ENCODE measurements at regions not wholly inside any gene's neighbourhood (a gene's known extent, or its start where the extent isn't known, plus 50 kb on each side); places are given as distances from the start of the nearest gene placed in this dataset.

DNA sequence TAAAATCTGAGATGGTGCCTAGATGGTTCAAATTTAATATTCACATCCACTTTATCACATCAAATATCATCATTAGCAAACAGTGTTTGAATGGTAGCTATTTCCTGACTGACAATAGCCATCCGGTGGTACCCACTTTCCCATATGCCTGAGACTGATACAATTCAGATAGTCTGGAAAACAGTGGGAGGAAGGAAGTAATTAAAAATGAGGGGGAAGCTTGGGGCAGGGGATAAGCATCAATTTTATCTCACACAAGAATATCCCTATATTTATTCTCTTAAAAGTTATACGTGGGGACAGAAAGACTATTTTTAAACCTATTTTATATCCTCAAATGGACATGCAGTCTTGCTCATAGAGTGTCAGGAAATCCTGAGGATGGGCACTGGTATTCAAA, 122.5 kb upstream of the GAP43 start:
- no peak overlapping the region for H3K27ac ChIP-seq
- ChIA-PET POLR2A (no interaction called here), CTCF (no interaction called here)
- peaks cover 5% of the 10 kb centered on the region; the same call in 1 of the 3 replicates for H3K9me3 ChIP-seq
- 17% methylated on average over 2 of the region's 2 CpGs for WGBS (ENCODE audit: missing lambda C conversion rate)
- DNase-seq (ENCODE audit: low read depth in 1 of 2, low spot score in 1 of 2) (no peak), ATAC-seq (no peak), FAIRE-seq (no peak)
- H3K4me2 ChIP-seq: no peak overlapping the region
- TF ChIP-seq ESRRA (IDR thresholded peaks at IDR 0.05; ENCODE audit: borderline replicate concordance, low read length) (no peak), CHD4 (IDR thresholded peaks at IDR 0.05; ENCODE audit: borderline replicate concordance) (no peak), NFE2L2 (conservative IDR thresholded peaks at IDR 0.05; ENCODE audit: low read length) (no peak), KDM1A (IDR thresholded peaks at IDR 0.05; ENCODE audit: low read depth) (no peak), JUNB (IDR thresholded peaks at IDR 0.05) (no peak), TFCP2L1 (CRISPR knock-in tag; IDR thresholded peaks at IDR 0.05) (no peak), SMC3 (IDR thresholded peaks at IDR 0.05) (no peak), JUN (IDR thresholded peaks at IDR 0.05) (no peak), GATA3 (IDR thresholded peaks at IDR 0.05; ENCODE audit: borderline replicate concordance) (no peak), RARB (CRISPR knock-in tag; IDR thresholded peaks at IDR 0.05) (no peak), TP53 (CRISPR knock-in tag; IDR thresholded peaks at IDR 0.05) (no peak), RAD21 (conservative IDR thresholded peaks at IDR 0.05 in 1 of 2, IDR thresholded peaks at IDR 0.05 in 1 of 2) (no peak), MYC (IDR thresholded peaks at IDR 0.05; ENCODE audit: borderline replicate concordance, low read length) (no peak), CBX2 (IDR thresholded peaks at IDR 0.05; ENCODE audit: borderline replicate concordance, low read depth) (no peak), CHD2 (IDR thresholded peaks at IDR 0.05; ENCODE audit: low read length, partially characterized antibody) (no peak), SREBF2 (IDR thresholded peaks at IDR 0.05) (no peak)
- TF ChIP-seq, protein P1, sequence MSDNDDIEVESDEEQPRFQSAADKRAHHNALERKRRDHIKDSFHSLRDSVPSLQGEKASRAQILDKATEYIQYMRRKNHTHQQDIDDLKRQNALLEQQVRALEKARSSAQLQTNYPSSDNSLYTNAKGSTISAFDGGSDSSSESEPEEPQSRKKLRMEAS (IDR thresholded peaks at IDR 0.05): no peak
- TF ChIP-seq, protein P2, sequence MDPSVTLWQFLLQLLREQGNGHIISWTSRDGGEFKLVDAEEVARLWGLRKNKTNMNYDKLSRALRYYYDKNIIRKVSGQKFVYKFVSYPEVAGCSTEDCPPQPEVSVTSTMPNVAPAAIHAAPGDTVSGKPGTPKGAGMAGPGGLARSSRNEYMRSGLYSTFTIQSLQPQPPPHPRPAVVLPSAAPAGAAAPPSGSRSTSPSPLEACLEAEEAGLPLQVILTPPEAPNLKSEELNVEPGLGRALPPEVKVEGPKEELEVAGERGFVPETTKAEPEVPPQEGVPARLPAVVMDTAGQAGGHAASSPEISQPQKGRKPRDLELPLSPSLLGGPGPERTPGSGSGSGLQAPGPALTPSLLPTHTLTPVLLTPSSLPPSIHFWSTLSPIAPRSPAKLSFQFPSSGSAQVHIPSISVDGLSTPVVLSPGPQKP (IDR thresholded peaks at IDR 0.05; ENCODE audit: low read depth, low read length): no peak
- TF ChIP-seq, protein P3, sequence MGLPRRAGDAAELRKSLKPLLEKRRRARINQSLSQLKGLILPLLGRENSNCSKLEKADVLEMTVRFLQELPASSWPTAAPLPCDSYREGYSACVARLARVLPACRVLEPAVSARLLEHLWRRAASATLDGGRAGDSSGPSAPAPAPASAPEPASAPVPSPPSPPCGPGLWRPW (IDR thresholded peaks at IDR 0.05): no peak
- TF ChIP-seq, protein P4, sequence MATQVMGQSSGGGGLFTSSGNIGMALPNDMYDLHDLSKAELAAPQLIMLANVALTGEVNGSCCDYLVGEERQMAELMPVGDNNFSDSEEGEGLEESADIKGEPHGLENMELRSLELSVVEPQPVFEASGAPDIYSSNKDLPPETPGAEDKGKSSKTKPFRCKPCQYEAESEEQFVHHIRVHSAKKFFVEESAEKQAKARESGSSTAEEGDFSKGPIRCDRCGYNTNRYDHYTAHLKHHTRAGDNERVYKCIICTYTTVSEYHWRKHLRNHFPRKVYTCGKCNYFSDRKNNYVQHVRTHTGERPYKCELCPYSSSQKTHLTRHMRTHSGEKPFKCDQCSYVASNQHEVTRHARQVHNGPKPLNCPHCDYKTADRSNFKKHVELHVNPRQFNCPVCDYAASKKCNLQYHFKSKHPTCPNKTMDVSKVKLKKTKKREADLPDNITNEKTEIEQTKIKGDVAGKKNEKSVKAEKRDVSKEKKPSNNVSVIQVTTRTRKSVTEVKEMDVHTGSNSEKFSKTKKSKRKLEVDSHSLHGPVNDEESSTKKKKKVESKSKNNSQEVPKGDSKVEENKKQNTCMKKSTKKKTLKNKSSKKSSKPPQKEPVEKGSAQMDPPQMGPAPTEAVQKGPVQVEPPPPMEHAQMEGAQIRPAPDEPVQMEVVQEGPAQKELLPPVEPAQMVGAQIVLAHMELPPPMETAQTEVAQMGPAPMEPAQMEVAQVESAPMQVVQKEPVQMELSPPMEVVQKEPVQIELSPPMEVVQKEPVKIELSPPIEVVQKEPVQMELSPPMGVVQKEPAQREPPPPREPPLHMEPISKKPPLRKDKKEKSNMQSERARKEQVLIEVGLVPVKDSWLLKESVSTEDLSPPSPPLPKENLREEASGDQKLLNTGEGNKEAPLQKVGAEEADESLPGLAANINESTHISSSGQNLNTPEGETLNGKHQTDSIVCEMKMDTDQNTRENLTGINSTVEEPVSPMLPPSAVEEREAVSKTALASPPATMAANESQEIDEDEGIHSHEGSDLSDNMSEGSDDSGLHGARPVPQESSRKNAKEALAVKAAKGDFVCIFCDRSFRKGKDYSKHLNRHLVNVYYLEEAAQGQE (IDR thresholded peaks at IDR 0.05): no peak
- H3K4me1 ChIP-seq: no peaks in the 10 kb centered on the region
- H3K4me3 ChIP-seq: no peak overlapping the region

DNA sequence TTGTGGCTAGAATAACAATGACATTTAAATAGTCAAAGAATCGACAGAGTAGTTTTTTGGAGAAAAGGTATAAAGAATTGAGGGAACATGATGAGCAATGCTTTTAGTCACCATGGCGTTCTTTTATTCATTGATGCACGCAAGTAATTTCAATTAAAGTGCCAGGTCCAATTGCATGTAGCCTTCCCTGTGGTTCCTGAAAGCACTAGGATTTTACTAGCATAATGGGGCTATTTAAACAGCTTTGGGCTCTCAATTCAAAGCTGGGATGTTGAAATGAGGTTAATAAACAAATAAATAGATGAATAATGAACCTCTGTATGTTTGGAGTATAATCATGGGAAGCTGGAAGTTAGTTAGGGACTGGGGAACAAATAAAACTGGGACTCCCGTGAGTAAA, 121.2 kb upstream of the GAP43 start:
- no peak overlapping the region for H3K4me3 ChIP-seq
- ATAC-seq (no peak), DNase-seq (ENCODE audit: low read depth in 1 of 2, low spot score in 1 of 2) (no peak), FAIRE-seq (no peak)
- ChIA-PET CTCF (interaction anchor here (0.6 kb wide), 1 partner anchor 1853 kb away, joined by 3 read pairs; no protein-coding TSS in a partner anchor), POLR2A (no interaction called here)
- H3K27ac ChIP-seq: no peak overlapping the region
- H3K4me2 ChIP-seq: no peak overlapping the region
- H3K9me3 ChIP-seq: peaks cover 7% of the 10 kb centered on the region; the same call in 1 of the 3 replicates
- H3K4me1 ChIP-seq: no peaks in the 10 kb centered on the region
- 30% methylated on average over 4 of the region's 4 CpGs for WGBS (ENCODE audit: missing lambda C conversion rate)
- TF ChIP-seq, protein P3 (IDR thresholded peaks at IDR 0.05): no peak
- TF ChIP-seq JUN (IDR thresholded peaks at IDR 0.05) (no peak), FOSB (CRISPR knock-in tag; IDR thresholded peaks at IDR 0.05) (no peak), RNF2 (IDR thresholded peaks at IDR 0.05; ENCODE audit: borderline replicate concordance, low read depth) (no peak), CHD2 (IDR thresholded peaks at IDR 0.05; ENCODE audit: low read length, partially characterized antibody) (no peak), ZSCAN20 (CRISPR knock-in tag; IDR thresholded peaks at IDR 0.05) (no peak), NPAS2 (CRISPR knock-in tag; IDR thresholded peaks at IDR 0.05; ENCODE audit: borderline replicate concordance) (no peak), SREBF2 (IDR thresholded peaks at IDR 0.05) (no peak), ZNF302 (CRISPR knock-in tag; IDR thresholded peaks at IDR 0.05) (no peak), TFCP2L1 (CRISPR knock-in tag; IDR thresholded peaks at IDR 0.05) (no peak), KDM5A (IDR thresholded peaks at IDR 0.05) (no peak), EP300 (IDR thresholded peaks at IDR 0.05) (no peak), RFX5 (IDR thresholded peaks at IDR 0.05) (no peak), HOXB5 (CRISPR knock-in tag; IDR thresholded peaks at IDR 0.05) (no peak)

Measured in A549 (cell line).